Stimulated activated effector memory CD8-positive, alpha-beta T cell treated with anti-CD3 and anti-CD28 coated beads, Interleukin-12 subunit alpha, Interleukin-12 subunit beta, amount 100 ng/mL, for 72 hours (primary cell): ENCODE measurements at regions not wholly inside any gene's neighbourhood (a gene's known extent, or its start where the extent isn't known, plus 50 kb on each side); places are given as distances from the start of the nearest gene placed in this dataset.

ENCODE experiments used
- ATAC-seq: fragments of 150-1000 bp; cut with Tn5 transposase; 2 replicates; pipeline ENCODE4 v1.10.0; 2021
- DNase-seq, 2 donors: peaks; one replicate each; pipeline ENCODE4 v3.0.0; 2021 to 2022; ENCODE audit warnings: low spot score in 2 of 2
- H3K27ac Mint-ChIP-seq: one replicate; pipeline ENCODE4 v1.8.0; 2022; ENCODE audit warnings: mild to moderate bottlenecking, mixed read lengths
- H3K36me3 Mint-ChIP-seq: one replicate; pipeline ENCODE4 v1.8.0; 2022; ENCODE audit warnings: mild to moderate bottlenecking, mixed read lengths
- H3K4me1 Mint-ChIP-seq: one replicate; pipeline ENCODE4 v1.8.0; 2022; ENCODE audit warnings: mixed read lengths
- H3K4me3 Mint-ChIP-seq: one replicate; pipeline ENCODE4 v1.8.0; 2022; ENCODE audit warnings: mild to moderate bottlenecking, mixed read lengths
- H3K9me3 Mint-ChIP-seq: one replicate; pipeline ENCODE4 v1.8.0; 2022; ENCODE audit warnings: mixed read lengths

DNA sequence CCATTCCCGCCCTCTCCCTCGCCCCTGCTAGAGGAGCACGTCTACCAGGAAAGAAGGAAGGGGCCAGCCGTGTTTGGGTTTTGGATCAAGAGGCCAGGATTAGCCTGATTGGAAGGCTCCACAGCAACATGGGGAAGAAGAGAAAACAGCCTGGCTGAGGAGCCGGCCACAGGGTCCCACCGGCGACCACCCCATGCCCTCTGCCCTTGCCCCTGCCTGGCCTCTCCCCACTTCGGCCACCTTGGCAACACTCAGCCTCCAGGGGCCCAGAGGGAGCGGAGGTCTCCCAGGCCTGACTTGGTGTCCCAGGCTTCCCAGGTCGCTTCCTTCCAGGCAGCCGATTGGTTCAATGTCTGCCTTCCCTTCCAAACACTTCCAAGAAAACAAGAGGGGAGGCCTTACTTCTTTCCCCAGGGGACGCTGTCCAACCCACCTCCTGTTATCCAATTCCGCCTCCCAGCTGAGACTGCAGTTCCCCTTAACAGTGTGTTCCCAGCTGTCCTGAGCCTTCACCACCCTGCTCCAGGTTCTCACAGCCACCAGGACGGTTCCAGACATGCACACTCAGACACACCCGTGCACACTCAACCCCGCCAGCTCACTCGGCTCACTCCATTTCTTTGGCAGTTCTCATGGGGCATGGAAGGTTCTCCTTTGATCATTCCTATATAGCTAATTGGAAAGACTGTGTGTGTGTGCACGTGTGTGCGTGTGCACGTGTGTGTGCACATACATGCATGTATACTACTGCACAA lies 65.4 kb downstream of the RBFOX3 start:
- no peaks in the 10 kb centered on the region for H3K9me3 Mint-ChIP-seq
- DNase-seq = no peak

DNA sequence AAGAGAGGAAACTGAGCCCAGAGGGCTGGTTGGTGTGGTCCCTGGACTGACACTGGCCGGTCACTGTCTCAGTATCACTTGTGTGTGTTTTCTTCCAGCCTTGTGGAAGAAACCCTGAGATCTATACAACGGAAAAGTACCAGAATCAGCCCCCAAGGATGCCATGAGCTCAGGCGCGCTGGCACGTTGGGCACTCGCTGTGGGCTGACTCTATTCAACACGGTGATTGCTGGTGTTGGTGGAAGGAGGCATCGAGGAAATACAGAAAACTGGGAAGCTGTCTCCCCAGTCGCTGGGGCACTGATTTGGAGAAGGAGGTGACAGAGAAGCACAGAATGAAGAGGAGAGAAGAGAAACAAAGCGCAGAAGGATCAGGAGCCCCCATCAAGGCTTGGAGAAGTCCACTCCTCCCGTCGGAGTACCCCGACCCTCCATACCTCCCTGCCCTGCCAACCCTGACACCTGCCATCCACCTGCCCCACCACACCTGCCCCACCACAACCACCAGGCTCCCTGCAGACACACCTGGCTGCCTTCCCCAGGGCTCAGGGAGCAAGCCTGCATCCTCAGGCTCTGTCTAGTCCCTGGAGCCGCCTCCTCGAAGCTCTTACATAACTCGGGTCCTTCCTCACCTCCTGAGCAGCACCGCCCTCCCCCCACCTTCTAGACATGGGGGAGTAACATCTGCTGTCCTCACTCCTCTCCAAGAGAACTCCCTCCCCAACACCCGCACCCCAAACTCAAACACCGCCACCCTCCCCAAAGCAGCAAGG lies 66.5 kb downstream of the RBFOX3 start:
- Mint-ChIP-seq H3K4me1 (no peaks in the 10 kb centered on the region), H3K27ac (no peak overlapping the region), H3K36me3 (no peaks in the 10 kb centered on the region), H3K4me3 (no peak overlapping the region), H3K9me3 (no peaks in the 10 kb centered on the region)
- no peak for ATAC-seq
- no peak for DNase-seq

More for the DNA sequence above, 65.4 kb downstream of the RBFOX3 start:
- no peaks in the 10 kb centered on the region for H3K36me3 Mint-ChIP-seq
- H3K27ac Mint-ChIP-seq = no peak overlapping the region
- no peaks in the 10 kb centered on the region for H3K4me1 Mint-ChIP-seq
- ATAC-seq = no peak
- H3K4me3 Mint-ChIP-seq = no peak overlapping the region

DNA sequence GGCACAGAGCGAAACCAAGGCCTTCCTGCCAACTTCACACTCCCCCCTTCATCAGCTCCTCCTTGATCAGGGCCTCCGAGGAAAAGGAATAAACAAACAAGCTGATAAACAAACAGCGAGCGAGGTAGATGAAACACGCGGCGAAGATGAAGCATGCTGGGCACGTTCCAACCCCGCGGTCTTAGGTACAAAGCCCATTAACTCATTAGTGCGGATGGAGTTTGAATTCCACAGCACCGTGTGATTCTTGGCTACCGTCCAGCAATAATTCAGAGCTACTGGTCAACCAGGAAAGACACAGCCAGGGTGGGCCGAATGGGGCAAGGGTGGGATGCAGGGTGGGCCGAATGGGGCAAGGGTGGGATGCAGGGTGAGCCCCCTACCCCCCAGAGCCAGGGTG lies 67.3 kb downstream of the RBFOX3 start:
- H3K9me3 Mint-ChIP-seq = no peaks in the 10 kb centered on the region

DNA sequence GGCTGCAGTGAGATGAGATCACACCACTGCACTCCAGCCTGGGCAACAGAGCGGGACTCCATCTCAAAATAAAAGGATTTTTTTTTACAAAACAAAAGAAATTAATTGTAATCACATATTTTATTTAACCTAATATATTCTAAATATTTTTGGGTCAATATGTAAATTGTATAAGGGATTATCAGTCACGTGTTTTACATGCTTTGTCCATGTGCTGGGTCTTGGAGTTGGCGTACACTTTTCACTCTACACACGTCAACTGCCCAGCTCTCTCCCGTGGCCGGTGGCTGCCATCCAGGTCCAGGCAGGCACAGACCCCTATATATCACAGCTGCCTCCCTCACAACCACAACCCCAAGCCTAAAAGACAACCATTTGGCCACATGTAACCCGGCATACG lies 68.1 kb downstream of the RBFOX3 start:
- ATAC-seq = no peak
- no peak for DNase-seq
- Mint-ChIP-seq H3K36me3 (no peaks in the 10 kb centered on the region), H3K4me3 (no peak overlapping the region), H3K27ac (no peak overlapping the region), H3K9me3 (no peaks in the 10 kb centered on the region), H3K4me1 (no peaks in the 10 kb centered on the region)

More for the DNA sequence above, 67.3 kb downstream of the RBFOX3 start:
- ATAC-seq (no peak), DNase-seq (no peak)
- H3K36me3 Mint-ChIP-seq = no peaks in the 10 kb centered on the region
- H3K4me1 Mint-ChIP-seq = no peaks in the 10 kb centered on the region
- no peak overlapping the region for H3K27ac Mint-ChIP-seq
- H3K4me3 Mint-ChIP-seq = no peak overlapping the region

DNA sequence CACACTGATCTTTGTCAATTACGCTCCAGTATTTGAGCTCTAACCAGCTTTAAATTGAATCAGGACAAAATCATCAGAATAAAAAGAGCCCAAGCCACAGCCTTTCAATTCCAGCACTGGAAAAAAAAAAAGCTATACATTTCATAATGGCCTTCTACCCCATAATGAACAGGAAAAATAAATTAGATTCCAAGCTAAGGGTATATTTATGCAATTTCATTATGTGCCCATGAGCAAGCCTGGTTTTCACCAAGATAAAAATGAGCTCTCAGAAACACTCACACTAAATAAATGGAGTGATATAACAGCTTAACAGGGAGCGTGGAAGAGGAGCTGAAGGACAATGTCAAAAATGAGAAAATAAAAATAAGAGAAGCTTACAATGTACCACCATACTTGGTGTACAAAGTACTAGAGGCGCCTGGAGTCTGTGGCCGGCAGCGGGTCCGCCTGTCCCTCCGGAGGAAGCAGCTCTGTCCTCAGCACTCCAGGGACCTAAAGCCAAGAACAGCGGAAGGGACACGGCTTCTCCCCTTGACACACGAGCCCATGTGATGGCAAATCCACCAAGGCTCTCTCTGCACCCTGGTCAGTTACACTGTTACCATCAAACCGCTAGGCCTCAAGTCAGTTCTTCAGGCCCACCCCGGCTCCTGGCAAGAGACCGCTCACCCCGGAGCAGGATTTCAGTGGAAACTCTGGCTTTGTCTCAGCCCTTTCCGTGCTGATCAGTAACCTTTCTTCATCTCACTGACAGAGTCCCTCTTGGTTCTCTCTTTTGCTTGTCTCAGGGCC lies 69.6 kb downstream of the RBFOX3 start:
- H3K4me1 Mint-ChIP-seq = no peaks in the 10 kb centered on the region
- H3K4me3 Mint-ChIP-seq = no peak overlapping the region
- H3K9me3 Mint-ChIP-seq = no peaks in the 10 kb centered on the region
- H3K36me3 Mint-ChIP-seq = no peaks in the 10 kb centered on the region
- no peak for DNase-seq
- no peak overlapping the region for H3K27ac Mint-ChIP-seq
- no peak for ATAC-seq

DNA sequence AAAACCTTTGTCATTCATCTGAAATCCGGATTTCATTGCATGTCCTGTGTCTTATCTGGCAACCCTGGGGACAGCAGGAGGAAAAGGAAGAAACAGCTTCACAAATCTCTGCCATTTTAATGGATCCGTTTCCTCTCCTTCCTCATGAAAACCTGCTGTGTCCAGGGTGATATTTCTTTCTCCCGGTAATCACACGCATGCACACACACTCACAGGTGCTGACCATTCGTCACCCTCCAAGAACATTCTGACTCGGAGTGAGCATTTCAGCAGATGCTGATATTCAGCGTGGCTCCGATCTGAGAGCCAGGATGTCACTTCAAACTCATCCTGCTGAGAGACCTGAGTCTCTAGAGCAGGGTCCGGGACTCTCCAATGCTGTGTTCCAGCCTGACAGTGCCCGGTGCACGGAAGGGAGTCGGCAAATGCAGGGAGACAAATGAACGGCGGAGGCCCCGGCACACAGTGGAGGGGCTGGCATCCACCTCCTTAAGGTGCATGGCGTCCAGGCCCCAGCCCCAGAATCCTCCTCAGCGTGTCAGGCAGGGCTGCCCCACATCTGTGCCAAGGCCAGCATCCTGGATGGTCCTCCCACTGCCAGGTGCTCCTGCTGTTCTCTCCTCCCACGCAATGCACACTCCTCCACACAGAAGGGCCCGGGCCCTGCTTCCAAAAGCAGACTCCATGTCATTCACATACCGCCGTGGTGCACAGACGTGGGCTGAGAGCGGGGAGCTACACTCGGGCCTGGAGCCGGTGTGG lies 70.7 kb downstream of the RBFOX3 start:
- Mint-ChIP-seq H3K27ac (no peak overlapping the region), H3K9me3 (no peaks in the 10 kb centered on the region), H3K4me1 (no peaks in the 10 kb centered on the region), H3K4me3 (no peak overlapping the region), H3K36me3 (no peaks in the 10 kb centered on the region)
- no peak for ATAC-seq
- DNase-seq = no peak

DNA sequence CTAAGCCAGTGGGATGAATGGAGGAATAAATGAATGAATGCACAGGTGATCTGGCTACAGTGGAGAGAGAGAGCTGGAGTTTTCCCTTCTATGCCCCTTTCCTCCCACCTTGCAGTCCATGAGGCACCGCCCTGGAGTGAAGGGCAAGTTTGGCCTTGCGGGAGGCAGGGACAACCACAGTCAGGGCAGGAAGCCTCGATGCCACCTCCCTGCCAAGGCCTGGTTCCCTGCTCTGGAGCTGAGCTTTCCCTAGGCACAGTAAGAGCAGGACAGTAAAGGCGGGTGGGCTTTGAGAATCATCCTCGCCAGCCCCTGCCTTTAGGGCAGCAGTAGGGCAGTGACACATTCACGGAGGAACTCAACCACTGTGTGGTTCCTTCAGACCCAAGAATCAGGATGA lies 72.6 kb downstream of the RBFOX3 start:
- Mint-ChIP-seq H3K4me1 (no peaks in the 10 kb centered on the region), H3K27ac (no peak overlapping the region), H3K9me3 (no peaks in the 10 kb centered on the region), H3K4me3 (no peak overlapping the region), H3K36me3 (no peaks in the 10 kb centered on the region)
- no peak for ATAC-seq
- no peak for DNase-seq

DNA sequence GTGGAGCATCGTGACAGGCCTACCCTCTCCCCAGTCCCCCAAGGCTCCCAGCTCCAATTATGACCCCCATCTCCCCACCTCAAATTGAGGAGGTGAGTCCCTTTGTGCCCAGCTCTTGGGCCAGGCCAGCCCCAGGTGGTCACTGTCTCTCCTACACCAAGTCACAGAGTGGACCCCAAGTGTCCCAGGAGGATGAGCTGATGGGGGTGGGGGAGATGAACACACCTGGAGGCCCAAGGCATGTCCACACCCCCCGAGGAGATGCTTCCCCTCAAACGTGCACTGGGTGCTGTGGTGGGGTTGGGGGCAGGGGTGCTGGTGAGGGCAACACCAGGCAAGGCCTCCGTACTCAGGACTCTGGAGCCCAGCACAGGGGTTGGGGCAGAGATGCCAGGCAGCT lies 73.2 kb downstream of the RBFOX3 start:
- ATAC-seq (peak; percentile 34), DNase-seq (no peak)
- Mint-ChIP-seq H3K9me3 (no peaks in the 10 kb centered on the region), H3K4me3 (no peak overlapping the region), H3K27ac (peak overlapping the region; percentile 13), H3K36me3 (no peaks in the 10 kb centered on the region), H3K4me1 (no peaks in the 10 kb centered on the region)

DNA sequence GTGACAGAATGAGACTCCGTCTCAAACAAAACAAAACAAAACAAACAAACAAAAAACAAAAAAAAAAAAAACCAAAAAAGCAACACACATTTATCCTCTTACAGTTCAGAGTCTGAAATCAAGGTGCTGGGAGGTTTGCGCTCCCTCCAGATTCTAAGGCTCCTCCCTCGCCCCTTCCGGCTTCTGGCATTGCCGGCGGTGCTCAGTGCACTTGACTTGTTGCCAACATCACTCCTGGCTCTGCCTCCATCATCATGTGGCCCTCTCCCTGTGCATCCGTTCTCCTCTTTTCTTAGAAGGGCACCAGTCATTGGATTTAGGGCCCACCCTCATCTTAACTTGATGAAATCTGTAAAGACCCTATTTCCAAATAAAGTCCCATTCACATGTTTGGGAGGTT lies 73.8 kb downstream of the RBFOX3 start:
- ATAC-seq (no peak), DNase-seq (no peak)
- Mint-ChIP-seq H3K27ac (peak overlapping the region; percentile 13), H3K9me3 (no peaks in the 10 kb centered on the region), H3K4me1 (no peaks in the 10 kb centered on the region), H3K36me3 (no peaks in the 10 kb centered on the region), H3K4me3 (no peak overlapping the region)

DNA sequence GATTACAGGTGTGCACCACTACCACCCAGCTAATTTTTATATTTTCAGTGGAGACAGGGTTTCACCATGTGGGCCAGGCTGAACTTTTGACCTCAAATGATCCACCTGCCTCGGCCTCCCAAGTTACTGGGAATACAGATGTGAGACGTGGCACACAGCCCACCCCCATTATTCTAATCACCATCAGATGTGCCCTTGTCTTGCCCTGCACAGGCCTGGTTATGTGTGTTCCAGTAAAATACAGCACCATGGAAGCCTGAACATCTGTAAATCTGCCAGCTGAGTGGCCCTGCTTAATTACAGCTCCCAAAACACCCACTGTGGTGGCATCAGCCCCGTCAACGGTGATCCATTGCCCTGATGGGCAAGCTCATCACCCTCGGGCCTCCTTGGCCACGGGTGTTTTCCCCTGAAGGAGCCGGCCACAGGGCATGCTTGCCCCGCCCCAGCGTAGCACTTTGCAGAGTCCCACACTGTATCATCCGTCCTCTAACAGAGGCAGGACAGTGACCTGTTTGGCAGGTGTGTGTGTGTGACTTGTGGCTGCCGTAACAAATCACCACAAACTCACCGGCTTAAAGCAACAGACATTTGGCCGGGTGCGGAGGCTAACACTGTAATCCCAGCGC lies 74.5 kb downstream of the RBFOX3 start:
- Mint-ChIP-seq H3K4me3 (no peak overlapping the region), H3K36me3 (no peaks in the 10 kb centered on the region), H3K9me3 (no peaks in the 10 kb centered on the region), H3K4me1 (no peaks in the 10 kb centered on the region), H3K27ac (no peak overlapping the region)
- ATAC-seq (no peak), DNase-seq (no peak)

DNA sequence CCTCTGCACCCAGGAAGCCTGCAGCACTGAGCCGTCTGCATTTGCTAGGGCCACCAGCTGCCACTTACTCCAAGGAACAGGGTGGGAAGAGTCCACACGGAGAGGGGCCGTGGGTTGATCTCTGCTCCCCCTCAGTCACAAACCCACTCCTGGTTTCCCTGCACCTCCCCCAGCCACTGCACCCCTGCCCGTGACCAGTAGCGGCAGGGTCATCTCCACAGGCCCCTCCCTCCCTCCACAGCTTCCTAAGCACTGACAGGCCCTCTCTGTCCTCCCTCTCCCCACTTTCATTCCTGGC lies 75.2 kb downstream of the RBFOX3 start:
- H3K9me3 Mint-ChIP-seq = no peaks in the 10 kb centered on the region

DNA sequence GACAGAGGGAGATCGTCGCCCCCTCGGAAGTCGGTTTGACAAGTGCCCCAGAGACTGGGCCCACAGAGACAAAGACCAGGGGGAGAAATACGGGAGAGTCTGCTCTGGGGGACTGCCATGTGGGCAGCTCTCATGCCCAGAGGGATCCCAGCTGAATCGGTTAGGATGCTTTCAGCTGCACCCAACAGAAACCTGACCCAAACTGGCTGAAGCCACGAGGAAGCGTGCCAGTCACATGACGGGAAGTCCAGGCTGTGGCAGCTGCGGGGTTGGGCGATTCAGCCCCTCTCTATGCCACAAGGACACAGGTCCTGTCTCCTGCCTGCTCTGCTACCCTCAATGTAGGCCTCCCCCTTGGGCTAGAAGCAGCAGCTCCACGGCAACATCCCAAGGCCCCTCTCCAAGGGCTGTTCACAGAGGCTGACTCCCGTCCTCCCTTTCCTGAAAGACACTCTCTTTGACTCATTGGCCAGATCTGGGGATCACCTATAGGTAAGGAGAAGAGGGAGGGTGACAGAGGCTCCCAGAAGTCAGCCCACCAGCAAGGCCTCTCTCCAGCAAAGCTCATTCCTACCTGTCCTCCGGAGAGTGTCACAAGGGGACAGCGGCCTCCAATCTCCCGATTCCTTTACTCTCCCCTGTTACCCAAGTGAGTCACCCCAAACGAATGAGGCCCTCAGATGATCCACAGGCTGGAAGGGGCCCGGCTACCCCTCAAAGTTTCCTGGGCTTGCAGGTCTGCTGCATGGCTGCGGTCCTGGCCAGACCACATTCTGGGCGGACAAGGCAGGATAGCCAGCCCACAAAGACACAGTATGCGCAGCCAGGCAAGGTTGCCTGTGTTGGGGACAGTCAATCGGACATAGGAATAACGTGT lies 75.8 kb downstream of the RBFOX3 start:
- no peaks in the 10 kb centered on the region for H3K4me1 Mint-ChIP-seq
- ATAC-seq = no peak

More for the DNA sequence above, 75.2 kb downstream of the RBFOX3 start:
- Mint-ChIP-seq H3K27ac (no peak overlapping the region), H3K4me3 (no peak overlapping the region), H3K36me3 (no peaks in the 10 kb centered on the region), H3K4me1 (no peaks in the 10 kb centered on the region)
- DNase-seq (no peak), ATAC-seq (no peak)

DNA sequence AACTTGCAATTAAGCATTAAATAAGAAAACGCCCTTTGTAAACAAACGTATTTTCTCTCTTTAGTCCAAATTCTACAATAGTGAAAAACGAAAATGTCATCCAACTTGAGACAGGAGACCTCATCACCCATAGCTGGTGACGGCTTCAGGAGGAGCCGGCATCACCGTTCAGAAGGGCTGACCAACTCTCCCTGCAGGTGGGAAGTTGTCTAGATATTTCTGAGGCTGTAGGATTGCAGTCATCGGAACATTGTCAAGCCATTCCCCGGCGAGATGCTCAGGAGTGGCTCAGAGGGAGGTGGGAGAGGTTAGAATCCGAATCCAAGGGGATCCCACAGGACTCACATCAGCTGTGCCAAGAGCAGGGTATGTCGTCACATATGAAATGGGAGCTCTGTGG lies 76.7 kb downstream of the RBFOX3 start:
- Mint-ChIP-seq H3K4me3 (no peak overlapping the region), H3K36me3 (no peaks in the 10 kb centered on the region), H3K27ac (no peak overlapping the region), H3K9me3 (no peaks in the 10 kb centered on the region), H3K4me1 (no peaks in the 10 kb centered on the region)
- DNase-seq (no peak), ATAC-seq (no peak)

More for the DNA sequence above, 75.8 kb downstream of the RBFOX3 start:
- Mint-ChIP-seq H3K36me3 (no peaks in the 10 kb centered on the region), H3K27ac (no peak overlapping the region), H3K9me3 (no peaks in the 10 kb centered on the region), H3K4me3 (no peak overlapping the region)
- DNase-seq = no peak

DNA sequence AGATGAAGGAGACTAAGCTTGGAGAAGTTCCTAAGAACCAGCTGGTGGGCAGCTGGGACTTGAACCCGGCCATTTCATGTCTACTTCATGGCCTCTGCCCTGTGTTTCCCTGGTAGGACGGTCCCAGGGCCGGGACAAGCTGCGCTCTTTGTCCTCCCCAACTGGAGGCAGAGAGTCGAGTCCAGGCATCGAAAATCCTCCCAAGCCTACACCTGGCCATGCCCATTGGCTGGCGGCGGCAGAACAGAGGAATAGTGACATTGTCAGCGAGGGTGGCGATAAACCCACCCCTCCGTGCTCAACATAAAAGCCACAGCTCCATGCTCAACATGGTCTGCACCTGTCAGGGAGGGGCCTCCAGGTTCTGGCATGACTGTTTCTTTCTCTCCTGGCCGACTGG lies 77.7 kb downstream of the RBFOX3 start:
- no peak for DNase-seq
- Mint-ChIP-seq H3K4me1 (no peaks in the 10 kb centered on the region), H3K27ac (no peak overlapping the region), H3K36me3 (no peaks in the 10 kb centered on the region), H3K4me3 (no peak overlapping the region), H3K9me3 (no peaks in the 10 kb centered on the region)
- no peak for ATAC-seq
